Transverse colon (tissue), 4 donors: ENCODE measurements at regions not wholly inside any gene's neighbourhood (a gene's known extent, or its start where the extent isn't known, plus 50 kb on each side); places are given as distances from the start of the nearest gene placed in this dataset.
"Not testable (repeated sequence)": the region's sequence is repeated elsewhere in the genome, so short reads cannot be mapped to it uniquely, and the experiment has no call there.

Experiments used
- DNase-seq: peaks from one replicate; pipeline ENCODE4 v3.0.0-alpha.2; 2019
- H3K27ac ChIP-seq, 4 donors: fragments of 200-600 bp; sonication (generic); 2 replicates each; pipeline ENCODE4 v1.5.1; 2016 to 2018; ENCODE audit warnings: inconsistent platforms in 4 of 4
- H3K27me3 ChIP-seq: fragments of 200-600 bp; sonication (generic); 2 replicates; pipeline ENCODE4 v1.5.1; 2017; ENCODE audit warnings: inconsistent platforms
- H3K36me3 ChIP-seq, 4 donors: fragments of 200-600 bp; sonication (generic); 2 replicates each; pipeline ENCODE4 v1.5.1; 2017 to 2019; ENCODE audit warnings: inconsistent platforms in 4 of 4
- H3K4me1 ChIP-seq, 4 donors: fragments of 200-600 bp; sonication (generic); 2 replicates each; pipeline ENCODE4 v1.5.1; 2017 to 2020; ENCODE audit warnings: inconsistent platforms in 4 of 4
- H3K4me3 ChIP-seq, 4 donors: fragments of 200-600 bp; sonication (generic); 1 replicate in 1 of 4; 2 replicates in 3 of 4; pipeline versions ENCODE4 v1.5.1 to v1.6.1; 2017 to 2019; ENCODE audit warnings: inconsistent platforms in 4 of 4
- H3K9me3 ChIP-seq, 2 donors: fragments of 200-600 bp; sonication (generic); 2 replicates each; pipeline ENCODE4 v1.5.1; 2017 to 2019; ENCODE audit warnings: inconsistent platforms in 2 of 2
- CTCF ChIP-seq, 5 experiments: fragments of 200-600 bp in 3 of 5; fragments of 450-650 bp in 2 of 5; sonication (generic) in 3 of 5; IDR thresholded peaks; 1 replicate in 2 of 5; 2 replicates in 3 of 5; pipeline ENCODE4 v1.5.1; 2016 to 2017; ENCODE audit warnings: antibody characterized with exemption in 5 of 5, inconsistent platforms in 3 of 5, mild to moderate bottlenecking in 2 of 5, moderate library complexity in 1 of 5
- EP300 ChIP-seq: sonication (generic); formaldehyde crosslinking; IDR thresholded peaks from one replicate; pipeline ENCODE4 v1.6.1; 2017; ENCODE audit warnings: antibody characterized with exemption, low read depth
- POLR2A ChIP-seq: fragments of 450-650 bp; IDR thresholded peaks from one replicate; pipeline ENCODE4 v1.6.1; 2016; ENCODE audit warnings: antibody characterized with exemption, mild to moderate bottlenecking, moderate library complexity
- POLR2AphosphoS5 ChIP-seq, 3 donors: sonication (generic); formaldehyde crosslinking; IDR thresholded peaks; one replicate each; pipeline ENCODE4 v1.6.1; 2016; ENCODE audit warnings: antibody characterized with exemption in 3 of 3
- WGBS, 2 donors: methylation state at CpG; one replicate each; pipeline ENCODE4 v1.1.5; 2018; ENCODE audit warnings: low coverage in 1 of 2; 5-methylcytosine and 5-hydroxymethylcytosine counted together
- in situ Hi-C, 4 donors: fragments of 200-750 bp; cut with MboI; loops; one replicate each; pipeline versions ENCODE4 v1.15.0 to v1.15.1; 2017; ENCODE audit warnings: low sequenced_read_pairs in 3 of 4, low pct_ligation_motif_present in 1 of 4, low pct_unique_long_range_greater_than_20kb in 1 of 4
- intact Hi-C: fragments of 100-400 bp; cut with DNase I; formaldehyde crosslinking; loops from one replicate; pipeline ENCODE4 v1.15.1; 2023; ENCODE audit warnings: low total_unique reads

GRCh38 chr5:174918655-174919054 lies 194.3 kb downstream of the MSX2 start:
- in situ Hi-C loops (no loop called here), intact Hi-C loops (no loop called here)
- 18% methylated on average over 1 of the region's 1 CpG; no CpG with 5 or more reads in 1 of the 2 donors for WGBS, 2 donors
- Histone ChIP-seq H3K4me1 (no peaks in the 10 kb centered on the region), H3K4me3 (no peak overlapping the region), H3K27me3 (no peaks in the 10 kb centered on the region), H3K27ac (no peak overlapping the region), H3K9me3 (no peaks in the 10 kb centered on the region), H3K36me3 (no peaks in the 10 kb centered on the region)
- no peak for DNase-seq
- TF ChIP-seq EP300 (no peak), CTCF (IDR thresholded peaks at IDR 0.05) (no peak), POLR2A (no peak)

GRCh38 chr5:174917976-174918554 lies 193.7 kb downstream of the MSX2 start:
- 62% methylated on average over 13 of the region's 13 CpGs; no CpG with 5 or more reads in 1 of the 2 donors for WGBS, 2 donors
- intact Hi-C loops: no loop called here
- DNase-seq: no peak
- TF ChIP-seq POLR2AphosphoS5 (IDR thresholded peaks at IDR 0.05) (no peak), CTCF (IDR thresholded peaks at IDR 0.05) (no peak), EP300 (no peak), POLR2A (no peak)
- Histone ChIP-seq H3K9me3 (no peaks in the 10 kb centered on the region), H3K4me3 (no peak overlapping the region), H3K36me3 (no peaks in the 10 kb centered on the region), H3K27ac (no peak overlapping the region), H3K4me1 (no peaks in the 10 kb centered on the region), H3K27me3 (no peaks in the 10 kb centered on the region)
- in situ Hi-C loops: no loop called here

GRCh38 chr5:174917435-174917834 lies 193.1 kb downstream of the MSX2 start:
- H3K4me3 ChIP-seq, H3K4me1 ChIP-seq, intact Hi-C loops, DNase-seq, H3K27me3 ChIP-seq, in situ Hi-C loops, H3K27ac ChIP-seq, H3K9me3 ChIP-seq, H3K36me3 ChIP-seq: not testable (repeated sequence)
- WGBS, 2 donors: 60 to 82% methylated on average over 1 to 3 of the region's 6 CpGs

- H3K36me3 ChIP-seq, in situ Hi-C loops, H3K4me1 ChIP-seq, H3K4me3 ChIP-seq, H3K27me3 ChIP-seq, H3K9me3 ChIP-seq, intact Hi-C loops, DNase-seq, H3K27ac ChIP-seq: not testable (repeated sequence)
- 84% methylated on average over 1 of the region's 1 CpG; no CpG with 5 or more reads in 1 of the 2 donors for WGBS, 2 donors
Measured at GRCh38 chr5:174916924-174917323, 192.5 kb downstream of the MSX2 start.

- intact Hi-C loops: no loop called here
- 90 to 93% methylated on average over 2 to 8 of the region's 8 CpGs for WGBS, 2 donors
- in situ Hi-C loops: no loop called here
Measured at GRCh38 chr5:174916227-174916626, 191.8 kb downstream of the MSX2 start.

More at GRCh38 chr5:174916227-174916626, 191.8 kb downstream of the MSX2 start:
- Histone ChIP-seq H3K36me3 (no peaks in the 10 kb centered on the region), H3K27me3 (no peaks in the 10 kb centered on the region), H3K9me3 (no peaks in the 10 kb centered on the region), H3K4me3 (no peak overlapping the region), H3K27ac (no peak overlapping the region), H3K4me1 (no peaks in the 10 kb centered on the region)
- TF ChIP-seq CTCF (IDR thresholded peaks at IDR 0.05) (no peak), EP300 (no peak), POLR2AphosphoS5 (IDR thresholded peaks at IDR 0.05) (no peak)
- no peak for DNase-seq
